ENCODE measurements at regions not wholly inside any gene's neighbourhood (a gene's known extent, or its start where the extent isn't known, plus 50 kb on each side); places are given as distances from the start of the nearest gene placed in this dataset.

GRCh38 chr7:26506196-26506595 is 214.5 kb downstream of the SNX10 start:
- TF ChIP-seq SPI1 (IDR thresholded peaks at IDR 0.05; ENCODE audit: borderline replicate concordance, low read depth) = no peak
- TF ChIP-seq POLR2AphosphoS5 (IDR thresholded peaks at IDR 0.05; ENCODE audit: low read depth) = no peak
- TF ChIP-seq GABPA (IDR thresholded peaks at IDR 0.05; ENCODE audit: low read depth) = no peak
- TF ChIP-seq CTCF (IDR thresholded peaks at IDR 0.05; ENCODE audit: insufficient read depth, low read length) = no peak
- TF ChIP-seq REST (IDR thresholded peaks at IDR 0.05; ENCODE audit: insufficient replicate concordance, low read depth) = no peak
- Histone ChIP-seq H3K27me3 (ENCODE audit: insufficient read depth, poor library complexity, severe bottlenecking) (no peaks in the 10 kb centered on the region), H3K4me3 (replicated peaks; ENCODE audit: insufficient read depth, low read length) (no peak overlapping the region), H3K27ac (replicated peaks) (no peak overlapping the region)
- DNase-seq (ENCODE audit: low read depth in 1 of 2, low spot score in 1 of 2) = no peak

- no peak for TF ChIP-seq SPI1 (IDR thresholded peaks at IDR 0.05; ENCODE audit: borderline replicate concordance, low read depth)
- TF ChIP-seq GABPA (IDR thresholded peaks at IDR 0.05; ENCODE audit: low read depth) = no peak
- TF ChIP-seq CTCF (IDR thresholded peaks at IDR 0.05; ENCODE audit: insufficient read depth, low read length) = no peak
- TF ChIP-seq REST (IDR thresholded peaks at IDR 0.05; ENCODE audit: insufficient replicate concordance, low read depth) = no peak
- TF ChIP-seq POLR2AphosphoS5 (IDR thresholded peaks at IDR 0.05; ENCODE audit: low read depth) = no peak
- H3K27ac ChIP-seq (replicated peaks) = no peak overlapping the region
Observed at GRCh38 chr7:26507108-26507987, 215.7 kb downstream of the SNX10 start.

GRCh38 chr7:26508481-26508880 is 216.8 kb downstream of the SNX10 start:
- H3K27me3 ChIP-seq (ENCODE audit: insufficient read depth, poor library complexity, severe bottlenecking) = no peaks in the 10 kb centered on the region
- H3K4me3 ChIP-seq (replicated peaks; ENCODE audit: insufficient read depth, low read length) = no peak overlapping the region
- no peak for DNase-seq (ENCODE audit: low read depth in 1 of 2, low spot score in 1 of 2)
- no peak overlapping the region for H3K27ac ChIP-seq (replicated peaks)
- TF ChIP-seq GABPA (IDR thresholded peaks at IDR 0.05; ENCODE audit: low read depth) (no peak), SPI1 (IDR thresholded peaks at IDR 0.05; ENCODE audit: borderline replicate concordance, low read depth) (no peak), REST (IDR thresholded peaks at IDR 0.05; ENCODE audit: insufficient replicate concordance, low read depth) (no peak), POLR2AphosphoS5 (IDR thresholded peaks at IDR 0.05; ENCODE audit: low read depth) (no peak), CTCF (IDR thresholded peaks at IDR 0.05; ENCODE audit: insufficient read depth, low read length) (no peak)

More at GRCh38 chr7:26507108-26507987, 215.7 kb downstream of the SNX10 start:
- Histone ChIP-seq H3K4me3 (replicated peaks; ENCODE audit: insufficient read depth, low read length) (no peak overlapping the region), H3K27me3 (ENCODE audit: insufficient read depth, poor library complexity, severe bottlenecking) (no peaks in the 10 kb centered on the region)
- no peak for DNase-seq (ENCODE audit: low read depth in 1 of 2, low spot score in 1 of 2)

Measured in HL-60 (cell line).